Brain microvascular endothelial cell (primary cell): ENCODE measurements at regions not wholly inside any gene's neighbourhood (a gene's known extent, or its start where the extent isn't known, plus 50 kb on each side); places are given as distances from the start of the nearest gene placed in this dataset.

Source experiments
- DNase-seq: peaks from one replicate; pipeline ENCODE4 v3.0.0-alpha.2; 2020
- H3K27ac ChIP-seq: fragments of 250-450 bp; sonication (Bioruptor Pico); 2 replicates; pipeline ENCODE4 v1.5.1; 2020; ENCODE audit warnings: mild to moderate bottlenecking, moderate library complexity
- H3K27me3 ChIP-seq: fragments of 250-450 bp; sonication (Bioruptor Pico); replicated peaks from 2 replicates; pipeline ENCODE4 v1.5.1; 2020; ENCODE audit warnings: mild to moderate bottlenecking
- H3K36me3 ChIP-seq: fragments of 250-450 bp; sonication (Bioruptor Pico); replicated peaks from 2 replicates; pipeline ENCODE4 v1.5.1; 2020; ENCODE audit warnings: mild to moderate bottlenecking
- H3K4me3 ChIP-seq: 2 replicates; pipeline ENCODE4 v1.5.1; 2011; ENCODE audit warnings: low read depth, mild to moderate bottlenecking, control low read depth, low read length, moderate library complexity
- in situ Hi-C: cut with HindIII; loops from 2 replicates; pipeline ENCODE4 v1.10.0; 2017; ENCODE audit warnings: low sequenced_read_pairs, low pct_ligation_motif_present
- TF ChIP-seq, protein P1 (sequence below): IDR thresholded peaks from 2 replicates; pipeline ENCODE4 v1.5.1; 2011; ENCODE audit warnings: low read depth, mild to moderate bottlenecking, moderate library complexity, low read length, control low read depth, inconsistent platforms; ENCODE audit errors: missing control alignments

DNA sequence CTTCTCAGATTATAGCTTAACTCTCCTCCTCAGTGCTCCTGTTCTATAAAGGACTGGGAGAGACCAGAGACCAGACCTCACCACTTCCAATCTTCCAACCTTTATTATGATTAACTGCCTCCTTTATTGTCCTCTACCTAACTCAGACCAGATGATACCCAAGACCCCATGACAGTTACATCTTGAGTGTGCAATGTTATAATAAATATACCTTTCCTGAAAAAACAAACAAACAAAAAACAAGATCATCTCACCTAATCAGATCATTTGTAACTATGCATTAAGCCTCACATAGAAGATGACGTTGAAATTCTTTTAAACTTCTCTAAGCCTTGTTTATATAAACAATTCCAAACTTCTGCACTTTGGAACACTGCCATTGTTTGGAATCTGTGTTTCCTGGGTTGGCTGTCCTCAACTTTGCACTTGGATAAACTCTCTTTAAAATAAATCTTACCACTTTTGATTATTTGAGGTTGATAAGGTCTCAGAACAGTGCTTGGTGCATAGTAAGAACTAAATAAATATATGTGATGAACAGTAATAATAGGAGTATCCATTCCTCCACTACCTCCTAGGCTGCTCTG, 342.7 kb downstream of the TDRD15 start:
- Histone ChIP-seq H3K27ac (no peak overlapping the region), H3K4me3 (no peak overlapping the region), H3K27me3 (no peaks in the 10 kb centered on the region), H3K36me3 (no peaks in the 10 kb centered on the region)
- DNase-seq = no peak
- in situ Hi-C loops = no loop called here
- TF ChIP-seq, protein P1, sequence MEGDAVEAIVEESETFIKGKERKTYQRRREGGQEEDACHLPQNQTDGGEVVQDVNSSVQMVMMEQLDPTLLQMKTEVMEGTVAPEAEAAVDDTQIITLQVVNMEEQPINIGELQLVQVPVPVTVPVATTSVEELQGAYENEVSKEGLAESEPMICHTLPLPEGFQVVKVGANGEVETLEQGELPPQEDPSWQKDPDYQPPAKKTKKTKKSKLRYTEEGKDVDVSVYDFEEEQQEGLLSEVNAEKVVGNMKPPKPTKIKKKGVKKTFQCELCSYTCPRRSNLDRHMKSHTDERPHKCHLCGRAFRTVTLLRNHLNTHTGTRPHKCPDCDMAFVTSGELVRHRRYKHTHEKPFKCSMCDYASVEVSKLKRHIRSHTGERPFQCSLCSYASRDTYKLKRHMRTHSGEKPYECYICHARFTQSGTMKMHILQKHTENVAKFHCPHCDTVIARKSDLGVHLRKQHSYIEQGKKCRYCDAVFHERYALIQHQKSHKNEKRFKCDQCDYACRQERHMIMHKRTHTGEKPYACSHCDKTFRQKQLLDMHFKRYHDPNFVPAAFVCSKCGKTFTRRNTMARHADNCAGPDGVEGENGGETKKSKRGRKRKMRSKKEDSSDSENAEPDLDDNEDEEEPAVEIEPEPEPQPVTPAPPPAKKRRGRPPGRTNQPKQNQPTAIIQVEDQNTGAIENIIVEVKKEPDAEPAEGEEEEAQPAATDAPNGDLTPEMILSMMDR = no peak

DNA sequence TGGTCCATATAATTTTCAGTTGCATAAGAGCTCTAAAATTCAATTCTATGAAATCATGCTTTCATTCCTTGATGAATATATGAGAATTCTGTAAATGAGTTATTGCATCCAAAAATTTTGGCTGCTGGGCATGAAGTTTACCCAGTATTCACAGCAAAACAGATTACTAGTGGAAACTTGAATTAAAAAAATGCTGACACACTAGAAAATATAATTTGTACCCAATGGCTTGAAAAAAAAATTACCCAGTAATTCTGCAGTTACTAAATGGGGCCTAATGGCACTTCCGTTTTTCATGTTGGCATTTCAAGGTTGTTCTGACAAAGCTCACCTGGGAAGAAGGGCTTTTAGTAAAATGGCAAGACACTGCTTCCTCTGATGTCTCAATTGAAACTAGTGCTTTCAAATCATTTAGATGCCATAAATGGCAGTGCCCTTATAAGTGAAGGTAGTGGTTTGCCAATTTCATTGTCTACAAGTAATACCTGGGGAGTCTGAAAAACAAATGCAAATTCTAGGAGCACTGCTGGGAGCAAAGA, 343.6 kb downstream of the TDRD15 start:
- no peaks in the 10 kb centered on the region for H3K27me3 ChIP-seq
- no peak overlapping the region for H3K27ac ChIP-seq
- no peaks in the 10 kb centered on the region for H3K36me3 ChIP-seq
- no peak for DNase-seq
- no peak overlapping the region for H3K4me3 ChIP-seq
- TF ChIP-seq, protein P1 = no peak
- in situ Hi-C loops = no loop called here

DNA sequence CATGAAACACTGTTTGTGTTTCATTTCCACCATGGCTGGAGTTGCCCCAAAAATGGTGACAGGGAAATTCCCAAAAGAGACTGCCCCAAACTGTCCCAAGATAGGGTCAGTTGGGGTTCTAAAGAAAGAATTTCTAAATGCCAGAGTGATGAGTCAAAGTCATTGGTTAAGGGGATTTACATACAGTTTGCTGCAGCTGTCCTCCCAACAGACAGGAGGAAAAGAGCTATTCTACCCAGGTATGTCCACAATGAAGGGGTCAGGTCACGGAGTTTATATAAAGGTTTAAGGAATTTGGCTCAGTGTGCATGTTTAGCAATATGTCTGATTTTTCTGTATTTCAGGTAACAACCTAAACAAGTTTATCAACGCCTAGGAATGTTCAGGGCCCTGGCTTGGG, 344.1 kb downstream of the TDRD15 start:
- in situ Hi-C loops = no loop called here
- TF ChIP-seq, protein P1 = no peak
- no peaks in the 10 kb centered on the region for H3K27me3 ChIP-seq
- H3K27ac ChIP-seq = no peak overlapping the region
- DNase-seq = no peak
- H3K4me3 ChIP-seq = no peak overlapping the region
- H3K36me3 ChIP-seq = no peaks in the 10 kb centered on the region

DNA sequence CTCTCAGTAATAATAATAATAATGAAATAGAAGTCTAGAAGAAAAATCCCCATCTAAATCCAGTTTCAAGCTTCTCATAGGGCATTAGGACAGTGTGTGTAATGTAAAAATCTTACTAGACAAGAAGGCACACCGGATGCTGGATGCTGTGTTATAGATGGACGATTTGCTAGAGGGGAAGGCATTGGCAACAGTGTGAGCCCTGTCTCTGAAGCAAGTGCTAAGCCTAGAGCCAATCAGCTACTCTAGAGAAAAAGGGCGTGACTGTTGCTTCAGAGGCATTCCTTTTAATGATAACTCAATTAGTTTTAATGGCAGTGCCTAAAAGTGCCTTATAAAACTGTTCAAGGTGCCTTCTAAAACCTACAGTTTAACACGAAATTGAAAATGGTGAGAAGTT, 344.9 kb downstream of the TDRD15 start:
- Histone ChIP-seq H3K27ac (no peak overlapping the region), H3K27me3 (no peaks in the 10 kb centered on the region), H3K4me3 (no peak overlapping the region), H3K36me3 (no peaks in the 10 kb centered on the region)
- TF ChIP-seq, protein P1 = no peak
- DNase-seq = no peak
- in situ Hi-C loops = no loop called here

DNA sequence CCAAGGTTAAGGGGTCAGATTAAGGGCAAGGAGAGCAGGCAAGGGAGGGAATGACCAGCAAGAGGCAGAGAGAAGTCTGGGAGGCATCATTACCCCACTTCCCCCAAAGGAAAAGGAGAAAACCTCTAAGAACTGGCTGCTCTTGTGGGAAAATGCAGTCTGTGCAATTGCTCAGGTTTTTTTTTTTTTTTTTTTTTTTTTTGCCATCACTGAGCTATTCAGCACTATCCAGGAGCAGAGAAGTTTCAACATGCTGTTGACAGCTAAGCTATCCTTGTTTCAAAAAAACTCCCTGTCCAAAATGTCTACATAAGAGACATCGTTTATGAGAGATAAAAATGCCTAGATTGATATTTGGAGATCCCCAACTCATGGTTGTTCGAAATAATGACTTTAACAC, 345.4 kb downstream of the TDRD15 start:
- Histone ChIP-seq H3K4me3 (no peak overlapping the region), H3K27me3 (no peaks in the 10 kb centered on the region), H3K27ac (no peak overlapping the region), H3K36me3 (no peaks in the 10 kb centered on the region)
- DNase-seq = no peak
- in situ Hi-C loops = no loop called here
- TF ChIP-seq, protein P1 = no peak

DNA sequence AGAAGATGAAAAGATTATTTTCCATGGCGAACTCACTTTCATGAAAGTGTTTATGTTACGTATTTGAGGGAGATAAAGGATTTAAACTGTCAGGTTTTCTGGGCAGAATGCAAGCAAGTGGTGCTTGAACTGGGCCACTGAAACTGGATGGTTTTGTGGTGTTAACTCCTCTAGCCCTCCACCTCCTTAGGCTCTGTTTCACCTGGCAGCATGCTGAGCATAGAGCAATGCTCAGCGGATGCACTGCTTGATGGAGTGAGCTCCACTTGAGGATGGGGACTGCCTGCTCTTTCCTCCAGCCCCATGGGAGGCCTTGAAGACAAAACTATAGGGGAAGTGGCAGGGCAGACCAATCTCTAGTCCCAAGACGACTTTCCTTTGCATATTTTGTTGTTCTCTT, 345.8 kb downstream of the TDRD15 start:
- H3K4me3 ChIP-seq = no peak overlapping the region
- DNase-seq = no peak
- TF ChIP-seq, protein P1 = no peak
- no peak overlapping the region for H3K27ac ChIP-seq
- in situ Hi-C loops = no loop called here
- H3K36me3 ChIP-seq = no peaks in the 10 kb centered on the region
- H3K27me3 ChIP-seq = no peaks in the 10 kb centered on the region
